SU-DHL-6 (cell line): ENCODE measurements at regions not wholly inside any gene's neighbourhood (a gene's known extent, or its start where the extent isn't known, plus 50 kb on each side); places are given as distances from the start of the nearest gene placed in this dataset.

Experiments
- H2AFZ ChIP-seq: fragments of 200-600 bp; sonication (generic); 2 replicates; pipeline ENCODE4 v1.6.1; 2014; ENCODE audit warnings: low read depth, mild to moderate bottlenecking, moderate library complexity, mixed read lengths, antibody characterized with exemption, low read length; ENCODE audit not compliant: severe bottlenecking
- H3F3A ChIP-seq: fragments of 200-600 bp; shearing (Covaris generic); 2 replicates; pipeline ENCODE4 v1.6.0; 2016; ENCODE audit warnings: antibody characterized with exemption, mild to moderate bottlenecking; ENCODE audit not compliant: insufficient read depth
- H3K27ac ChIP-seq: fragments of 200-600 bp; sonication (generic); 2 replicates; pipeline ENCODE4 v1.5.1; 2016; ENCODE audit warnings: low read depth, mild to moderate bottlenecking, low read length, moderate library complexity, mixed read lengths
- H3K27me3 ChIP-seq: fragments of 200-600 bp; sonication (generic), shearing (Covaris generic); 2 replicates; pipeline ENCODE4 v1.6.0; 2014; ENCODE audit warnings: mild to moderate bottlenecking, low read length
- H3K36me3 ChIP-seq: fragments of 200-600 bp; sonication (generic); 2 replicates; pipeline ENCODE4 v1.6.1; 2014; ENCODE audit warnings: mild to moderate bottlenecking, low read length, mixed read lengths
- H3K4me2 ChIP-seq: fragments of 300-600, 200-600 bp; shearing (Covaris generic), sonication (generic); 2 replicates; pipeline ENCODE4 v1.6.0; 2014; ENCODE audit warnings: low read length, low read depth, mild to moderate bottlenecking; ENCODE audit not compliant: poor library complexity, severe bottlenecking
- H3K4me3 ChIP-seq: fragments of 200-600 bp; sonication (generic); 2 replicates; pipeline ENCODE4 v1.5.1; 2014; ENCODE audit warnings: antibody characterized with exemption, low read length, mild to moderate bottlenecking, mixed read lengths; ENCODE audit not compliant: insufficient read depth, poor library complexity, severe bottlenecking
- H3K79me2 ChIP-seq: fragments of 200-600 bp; sonication (generic); 2 replicates; pipeline ENCODE4 v1.6.1; 2014; ENCODE audit warnings: mild to moderate bottlenecking, low read length, moderate library complexity; ENCODE audit not compliant: insufficient read depth
- H3K9ac ChIP-seq: fragments of 200-600 bp; sonication (generic); 2 replicates; pipeline ENCODE4 v1.7.0; 2014; ENCODE audit warnings: mild to moderate bottlenecking, low read length
- H3K9me2 ChIP-seq: fragments of 200-600 bp; sonication (generic); replicated peaks from 2 replicates; pipeline ENCODE4 v1.6.1; 2014; ENCODE audit warnings: low read length; ENCODE audit not compliant: insufficient read depth
- H3K9me3 ChIP-seq: fragments of 200-600 bp; sonication (generic); 2 replicates; pipeline ENCODE4 v1.6.1; 2014; ENCODE audit warnings: low read length, mixed read lengths; ENCODE audit not compliant: insufficient read depth
- H4K20me1 ChIP-seq: fragments of 200-600 bp; sonication (generic); 2 replicates; pipeline ENCODE4 v1.6.1; 2014; ENCODE audit warnings: low read depth, mild to moderate bottlenecking, antibody characterized with exemption, low read length, moderate library complexity, mixed read lengths
- EZH2phosphoT487 ChIP-seq: fragments of 200-600 bp; sonication (generic), shearing (Covaris generic); conservative IDR thresholded peaks from 2 replicates; pipeline ENCODE4 v1.6.1; 2018; ENCODE audit warnings: mild to moderate bottlenecking, antibody characterized with exemption, low read length, moderate library complexity, mixed read lengths
- TF ChIP-seq, protein P1 (sequence below): fragments of 200-600 bp; sonication (generic); IDR thresholded peaks from one replicate; pipeline ENCODE4 v1.5.1; 2017; ENCODE audit warnings: antibody characterized with exemption, mild to moderate bottlenecking, low read length, moderate library complexity; ENCODE audit not compliant: insufficient read depth, poor library complexity, severe bottlenecking

DNA sequence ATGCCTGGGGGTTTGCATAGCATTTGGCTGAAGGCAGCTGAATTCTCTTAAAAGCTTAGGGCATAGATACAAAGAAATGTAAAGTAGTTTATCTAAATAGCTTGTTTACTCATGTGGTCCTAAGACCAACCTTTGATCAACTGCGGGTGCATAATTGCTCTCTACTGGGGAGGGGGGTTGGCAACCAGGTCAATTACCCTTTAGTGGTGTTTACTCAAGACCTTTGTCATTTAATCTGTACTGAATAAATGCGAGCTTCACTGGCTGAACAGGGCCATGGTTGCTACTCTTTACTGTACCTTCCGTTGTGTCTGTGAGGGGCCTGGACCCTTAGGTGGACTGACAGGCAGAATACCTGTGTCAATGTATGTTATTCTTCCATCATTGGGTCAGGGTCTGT, 102.7 kb upstream of the FAM9C start:
- Histone ChIP-seq H3K27me3 (no peaks in the 10 kb centered on the region), H3K4me3 (no peak overlapping the region), H3K9ac (no peak overlapping the region), H3K9me3 (no peaks in the 10 kb centered on the region), H4K20me1 (no peaks in the 10 kb centered on the region), H3K79me2 (no peaks in the 10 kb centered on the region), H3K4me2 (no peak overlapping the region), H2AFZ (no peak overlapping the region), H3K36me3 (no peaks in the 10 kb centered on the region), H3F3A (no peaks in the 10 kb centered on the region), H3K9me2 (no peaks in the 10 kb centered on the region), H3K27ac (no peak overlapping the region)
- TF ChIP-seq EZH2phosphoT487: no peak
- TF ChIP-seq, protein P1, sequence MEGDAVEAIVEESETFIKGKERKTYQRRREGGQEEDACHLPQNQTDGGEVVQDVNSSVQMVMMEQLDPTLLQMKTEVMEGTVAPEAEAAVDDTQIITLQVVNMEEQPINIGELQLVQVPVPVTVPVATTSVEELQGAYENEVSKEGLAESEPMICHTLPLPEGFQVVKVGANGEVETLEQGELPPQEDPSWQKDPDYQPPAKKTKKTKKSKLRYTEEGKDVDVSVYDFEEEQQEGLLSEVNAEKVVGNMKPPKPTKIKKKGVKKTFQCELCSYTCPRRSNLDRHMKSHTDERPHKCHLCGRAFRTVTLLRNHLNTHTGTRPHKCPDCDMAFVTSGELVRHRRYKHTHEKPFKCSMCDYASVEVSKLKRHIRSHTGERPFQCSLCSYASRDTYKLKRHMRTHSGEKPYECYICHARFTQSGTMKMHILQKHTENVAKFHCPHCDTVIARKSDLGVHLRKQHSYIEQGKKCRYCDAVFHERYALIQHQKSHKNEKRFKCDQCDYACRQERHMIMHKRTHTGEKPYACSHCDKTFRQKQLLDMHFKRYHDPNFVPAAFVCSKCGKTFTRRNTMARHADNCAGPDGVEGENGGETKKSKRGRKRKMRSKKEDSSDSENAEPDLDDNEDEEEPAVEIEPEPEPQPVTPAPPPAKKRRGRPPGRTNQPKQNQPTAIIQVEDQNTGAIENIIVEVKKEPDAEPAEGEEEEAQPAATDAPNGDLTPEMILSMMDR: no peak

DNA sequence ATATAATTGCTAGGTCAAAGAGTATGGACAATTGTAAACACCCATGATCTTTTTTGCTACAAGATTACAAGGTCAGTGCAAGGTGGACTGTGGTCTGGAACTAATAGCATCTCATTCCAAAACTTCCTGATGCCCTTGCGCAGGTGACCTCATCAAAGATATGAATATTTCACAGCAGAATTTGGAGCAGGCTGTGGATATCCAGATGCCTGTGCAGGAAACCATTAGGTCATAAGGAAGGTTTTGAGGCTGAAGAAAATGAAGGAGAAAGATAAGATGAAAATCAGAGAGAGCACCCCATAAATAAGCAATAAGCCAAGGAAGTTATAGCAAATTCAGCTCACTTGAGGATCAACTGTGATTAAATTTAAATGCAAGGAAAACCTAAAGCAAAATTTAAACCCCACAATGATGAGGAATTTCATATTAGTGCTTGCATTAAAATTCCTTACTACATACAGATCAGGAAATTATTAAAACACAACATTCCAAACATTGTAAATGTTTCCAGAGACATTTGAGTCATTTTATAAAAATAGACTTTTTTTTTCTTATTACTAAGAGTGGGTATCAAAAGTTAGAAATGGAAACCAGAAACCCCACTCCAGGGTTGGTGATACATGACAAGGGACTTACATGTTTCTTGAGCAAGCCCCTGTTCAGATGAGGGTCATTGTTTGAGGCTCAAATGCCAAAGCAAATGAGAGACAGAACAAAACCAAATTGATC, 100.7 kb upstream of the FAM9C start:
- no peak overlapping the region for H3K4me2 ChIP-seq
- TF ChIP-seq, protein P1: no peak
- TF ChIP-seq EZH2phosphoT487: no peak

DNA sequence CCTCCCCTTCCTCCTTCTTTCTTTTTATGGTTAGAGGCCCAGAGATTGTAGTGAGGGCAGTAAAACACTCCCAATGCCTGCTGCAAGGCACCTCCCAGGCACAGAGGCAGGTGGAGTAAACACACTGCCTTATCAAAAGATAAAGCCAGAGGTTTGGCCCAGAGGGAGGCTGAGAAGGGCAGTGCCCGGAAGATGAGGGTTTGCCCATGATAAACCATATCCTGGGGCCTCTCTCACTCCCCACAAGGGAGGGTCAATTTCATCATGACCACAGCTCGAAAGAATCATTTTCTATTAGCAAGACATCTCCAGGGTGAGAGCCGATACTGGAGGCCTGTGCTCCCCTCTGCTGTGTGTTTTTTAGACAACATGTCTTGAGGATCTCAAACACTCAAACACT, 98.5 kb upstream of the FAM9C start:
- Histone ChIP-seq H3K27ac (no peak overlapping the region), H4K20me1 (no peaks in the 10 kb centered on the region), H3K9me3 (peaks cover 9% of the 10 kb centered on the region; the same call in 1 of the 2 replicates), H2AFZ (no peak overlapping the region), H3K9ac (no peak overlapping the region), H3K27me3 (no peaks in the 10 kb centered on the region), H3K9me2 (no peaks in the 10 kb centered on the region), H3F3A (no peaks in the 10 kb centered on the region), H3K4me3 (no peak overlapping the region), H3K4me2 (no peak overlapping the region), H3K79me2 (no peaks in the 10 kb centered on the region), H3K36me3 (no peaks in the 10 kb centered on the region)
- no peak for TF ChIP-seq EZH2phosphoT487
- TF ChIP-seq, protein P1: no peak

More for the DNA sequence above, 100.7 kb upstream of the FAM9C start:
- Histone ChIP-seq H2AFZ (no peak overlapping the region), H4K20me1 (no peaks in the 10 kb centered on the region), H3K36me3 (no peaks in the 10 kb centered on the region), H3F3A (no peaks in the 10 kb centered on the region), H3K9ac (no peak overlapping the region), H3K79me2 (no peaks in the 10 kb centered on the region), H3K27ac (no peak overlapping the region), H3K9me3 (no peaks in the 10 kb centered on the region), H3K27me3 (no peaks in the 10 kb centered on the region), H3K4me3 (no peak overlapping the region), H3K9me2 (no peaks in the 10 kb centered on the region)
